CD4-positive, alpha-beta T cell treated with Interferon alpha-2 for 1 hour (primary cell): ENCODE measurements at regions not wholly inside any gene's neighbourhood (a gene's known extent, or its start where the extent isn't known, plus 50 kb on each side); places are given as distances from the start of the nearest gene placed in this dataset.
"Not testable (repeated sequence)": the region's sequence is repeated elsewhere in the genome, so short reads cannot be mapped to it uniquely, and the experiment has no call there.

ENCODE experiments used
- DNase-seq, 2 donors: peaks; one replicate each; pipeline ENCODE4 v3.0.0-alpha.2; 2020 to 2022

GRCh38 chr4:175290401-175290800 lies 372.2 kb downstream of the ADAM29 start:
- DNase-seq, result no peak

DNA sequence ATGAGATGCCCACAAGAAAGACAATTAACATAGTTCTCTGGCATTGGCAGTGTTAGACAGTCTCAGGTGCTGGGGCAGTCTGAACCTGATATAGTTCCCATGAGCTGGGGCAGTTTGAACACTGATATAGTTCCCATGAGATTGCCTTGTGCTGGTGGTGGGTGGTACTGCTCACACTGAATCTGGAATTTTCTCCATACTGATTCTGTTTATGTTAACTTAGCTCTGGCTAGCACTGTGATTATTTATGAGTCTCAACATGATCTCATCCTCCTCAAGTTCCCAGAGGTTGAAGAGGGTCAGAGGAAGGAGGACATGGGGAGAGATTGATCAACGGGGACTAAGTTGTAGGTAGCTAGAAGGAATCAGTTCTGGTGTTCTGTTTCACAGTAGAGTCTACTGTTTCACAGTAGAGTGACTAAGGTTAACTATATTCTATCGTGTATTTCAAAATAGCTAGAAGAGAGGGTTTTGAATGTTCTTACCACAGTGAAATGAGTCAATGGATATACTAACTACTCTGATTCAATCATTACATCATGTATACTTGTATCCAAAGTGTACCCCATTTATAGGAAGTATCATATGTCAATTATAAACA lies 379.9 kb downstream of the ADAM29 start:
- no peak for DNase-seq

GRCh38 chr4:175306436-175306835 lies 388.3 kb downstream of the ADAM29 start:
- DNase-seq, result no peak

DNA sequence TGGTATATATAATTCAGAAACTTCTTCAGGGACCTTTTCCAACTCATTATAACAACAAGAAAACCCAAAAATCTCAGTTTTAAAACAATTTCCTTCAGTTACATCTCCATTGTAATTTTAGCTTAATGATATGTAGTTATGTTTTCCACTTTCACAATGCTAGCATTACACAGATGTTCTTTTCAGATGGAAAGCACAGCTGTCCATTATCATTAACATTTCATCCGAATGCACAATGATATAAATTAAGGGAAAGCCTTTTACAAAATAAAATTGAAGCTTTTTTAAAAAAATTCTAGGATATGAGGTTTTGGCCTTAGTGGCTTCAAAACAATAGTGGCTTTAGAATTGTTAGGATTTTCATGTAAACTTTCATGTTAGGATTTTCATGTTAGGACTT lies 389.2 kb downstream of the ADAM29 start:
- no peak for DNase-seq

- no peak for DNase-seq
Observed at GRCh38 chr4:175308236-175308635, 390.1 kb downstream of the ADAM29 start.

DNA sequence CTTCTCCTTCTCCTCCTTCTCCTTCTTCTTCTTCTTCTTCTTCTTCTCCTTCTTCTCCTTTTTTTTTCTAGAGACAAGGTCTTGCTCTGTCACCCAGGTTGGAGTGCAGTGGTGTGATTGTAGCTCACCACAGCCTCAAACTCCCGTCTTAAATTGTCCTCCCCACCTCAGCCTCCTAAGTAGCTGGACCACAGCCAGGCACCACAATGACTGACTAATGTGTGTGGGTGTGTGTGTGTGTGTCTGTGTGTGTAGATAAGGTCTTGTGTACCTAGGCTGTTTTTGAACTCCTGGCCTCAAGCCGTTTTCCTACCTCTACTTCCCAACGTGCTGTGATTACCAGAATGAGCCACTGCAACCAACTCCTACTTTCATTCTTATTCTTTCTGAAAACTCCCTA lies 390.9 kb downstream of the ADAM29 start:
- DNase-seq, result no peak

- DNase-seq, result no peak
Observed at GRCh38 chr4:175325230-175325629, 407.1 kb downstream of the ADAM29 start.

DNA sequence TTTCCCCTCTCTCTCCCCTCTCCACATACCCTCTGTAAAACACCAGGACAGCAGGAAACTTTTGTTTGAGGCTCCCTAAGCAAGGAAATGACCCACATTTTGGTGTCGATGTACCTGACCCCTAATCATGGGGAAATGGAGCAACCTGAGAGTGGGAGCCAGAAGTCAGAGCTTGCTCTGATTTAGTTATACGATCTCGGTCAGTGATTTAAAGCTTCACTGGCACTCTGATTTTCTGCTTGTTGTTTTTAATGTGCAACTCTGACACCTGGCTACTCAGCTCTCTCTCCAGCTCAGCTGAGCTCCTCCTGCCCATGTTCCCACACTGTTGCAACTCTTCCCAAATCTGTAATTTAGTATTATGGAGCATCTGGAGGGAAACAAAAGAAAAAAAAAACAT lies 408.6 kb downstream of the ADAM29 start:
- no peak for DNase-seq

DNA sequence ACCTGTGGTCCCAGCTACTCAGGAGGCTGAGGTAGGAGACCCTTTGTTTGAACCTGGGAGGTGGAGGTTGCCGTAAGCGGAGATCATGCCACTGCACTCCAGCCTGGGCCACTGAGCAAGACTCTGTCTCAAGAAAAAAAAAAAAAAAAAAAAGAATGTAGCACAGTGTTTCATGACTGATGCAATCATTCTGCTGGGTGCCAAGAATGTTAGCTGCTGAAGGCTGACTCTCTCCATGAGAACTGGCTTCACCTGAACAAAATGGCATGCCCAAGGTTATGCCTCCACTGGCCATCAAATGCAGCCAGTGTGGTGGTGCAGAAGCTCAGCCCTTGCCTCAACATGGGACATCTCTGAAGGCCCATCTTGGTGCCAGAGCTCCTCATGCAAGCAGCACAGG lies 412.1 kb downstream of the ADAM29 start:
- DNase-seq, result no peak

GRCh38 chr4:175330652-175331051 lies 412.5 kb downstream of the ADAM29 start:
- DNase-seq, result no peak

DNA sequence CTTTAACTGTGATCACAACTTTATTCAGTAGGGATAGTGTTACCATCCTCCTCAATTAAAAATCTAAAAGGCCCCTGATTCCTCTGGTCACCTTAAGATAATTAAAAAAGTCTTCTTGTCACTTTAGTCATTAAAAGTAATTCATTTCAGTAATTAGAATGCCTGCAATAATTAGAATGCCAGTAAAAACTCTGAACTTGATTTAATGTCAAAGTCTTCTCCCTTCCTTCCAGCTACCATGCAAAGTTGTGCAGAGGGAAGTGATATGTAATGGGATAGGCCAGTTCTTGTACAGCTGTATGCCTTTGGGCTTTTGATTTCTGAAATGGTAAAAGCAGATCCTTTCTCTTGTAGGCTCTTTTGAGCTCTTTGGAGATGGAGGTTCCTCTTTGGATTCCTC lies 417.2 kb downstream of the ADAM29 start:
- no peak for DNase-seq

DNA sequence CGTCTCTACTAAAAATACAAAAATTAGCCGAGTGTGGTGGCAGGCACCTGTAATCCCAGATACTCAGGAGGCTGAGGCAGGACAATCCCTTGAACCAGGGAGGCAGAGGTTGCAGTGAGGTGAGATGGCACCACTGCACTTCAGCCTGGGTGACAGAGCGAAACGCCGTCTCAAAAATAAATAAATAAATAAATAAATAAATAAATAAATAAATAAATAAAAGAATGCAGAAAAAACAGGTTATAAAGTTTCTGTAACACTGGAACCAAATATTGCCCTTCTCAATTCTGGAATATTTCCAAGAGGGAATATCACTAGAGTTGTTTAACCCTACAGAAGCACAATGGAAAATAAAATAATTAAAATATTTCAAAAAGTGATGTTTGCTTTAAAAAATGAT lies 418.4 kb downstream of the ADAM29 start:
- not testable (repeated sequence) for DNase-seq

GRCh38 chr4:175339100-175339707 lies 421.0 kb downstream of the ADAM29 start:
- DNase-seq, result no peak

GRCh38 chr4:175341203-175341755 lies 423.1 kb downstream of the ADAM29 start:
- DNase-seq, result no peak

GRCh38 chr4:175346376-175346775 lies 428.2 kb downstream of the ADAM29 start:
- no peak for DNase-seq

DNA sequence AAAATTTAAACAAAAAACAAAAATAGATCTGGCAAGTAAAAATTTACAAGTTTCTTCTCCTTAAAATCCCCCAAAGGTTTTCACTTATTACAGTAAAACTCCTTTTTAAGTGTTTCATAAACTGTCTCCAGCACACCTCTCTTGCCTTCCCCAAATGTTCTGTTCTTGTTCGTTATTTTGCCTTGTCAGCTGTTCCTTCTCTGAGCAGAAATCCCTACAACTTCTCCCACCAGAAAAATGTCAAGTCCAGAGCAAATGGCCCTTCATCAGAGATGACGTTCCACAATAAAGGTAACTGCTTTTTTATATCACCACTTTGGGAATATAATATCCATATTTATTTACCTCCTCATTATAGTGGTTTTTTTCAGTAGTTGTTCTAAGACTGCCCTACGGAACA lies 432.1 kb downstream of the ADAM29 start:
- no peak for DNase-seq

DNA sequence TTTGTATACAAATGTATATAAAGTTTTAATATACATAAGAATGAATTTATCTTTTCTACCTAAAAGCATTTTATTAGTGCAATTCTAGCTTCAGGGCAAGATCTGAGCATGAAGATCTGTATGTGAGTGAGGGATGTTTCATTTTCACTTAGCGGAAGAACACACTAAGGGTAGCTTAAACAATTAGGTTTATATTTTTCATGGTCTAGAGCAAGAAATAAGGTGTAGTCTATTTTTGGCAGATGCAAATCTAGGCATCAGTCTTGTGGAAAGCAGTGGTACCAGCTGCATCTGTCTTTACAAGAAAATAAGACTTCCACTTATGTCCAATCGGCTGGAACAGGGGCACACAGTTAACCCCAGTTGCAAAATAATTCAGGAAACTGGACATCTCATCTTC lies 433.3 kb downstream of the ADAM29 start:
- no peak for DNase-seq

DNA sequence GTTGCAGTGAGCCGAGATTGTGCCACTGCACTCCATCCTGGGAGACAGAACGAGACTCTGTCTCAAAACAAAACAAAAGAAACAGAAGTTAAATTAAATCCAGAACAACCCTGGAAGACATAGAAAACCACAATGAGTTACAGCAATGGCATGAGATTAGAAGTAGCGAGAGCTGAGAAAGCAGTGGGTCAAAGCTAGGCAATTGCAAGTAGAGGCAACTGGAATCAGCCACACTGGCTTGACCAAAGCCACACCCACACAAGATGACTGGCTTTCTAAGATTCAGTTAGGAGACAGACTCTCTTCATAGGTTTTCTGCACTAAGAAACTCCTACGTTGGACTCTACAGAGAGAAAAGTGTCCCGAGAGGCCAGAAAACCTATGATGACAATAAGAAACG lies 443.0 kb downstream of the GPM6A start:
- no peak for DNase-seq

GRCh38 chr4:175371091-175371490 lies 441.0 kb downstream of the GPM6A start:
- no peak for DNase-seq

DNA sequence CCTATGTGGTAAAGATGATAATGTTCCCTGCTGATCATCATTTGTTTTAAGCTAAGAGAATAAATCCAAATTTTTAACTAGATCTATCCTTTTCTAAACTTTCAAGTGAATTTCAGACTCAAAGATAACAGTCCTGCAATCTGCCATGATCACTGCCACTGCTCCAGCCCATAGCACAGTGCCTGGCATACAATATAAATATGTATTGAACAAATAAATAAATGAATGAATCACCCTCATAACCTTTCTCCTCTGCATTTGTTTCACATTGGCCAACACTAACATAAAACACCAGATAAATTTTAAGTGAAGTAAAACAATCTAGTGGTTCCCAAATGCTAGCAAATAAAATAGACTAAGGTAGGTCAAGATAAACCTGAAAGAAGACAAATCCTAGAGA lies 439.0 kb downstream of the GPM6A start:
- DNase-seq, result no peak

GRCh38 chr4:175374459-175374858 lies 437.6 kb downstream of the GPM6A start:
- DNase-seq, result no peak

DNA sequence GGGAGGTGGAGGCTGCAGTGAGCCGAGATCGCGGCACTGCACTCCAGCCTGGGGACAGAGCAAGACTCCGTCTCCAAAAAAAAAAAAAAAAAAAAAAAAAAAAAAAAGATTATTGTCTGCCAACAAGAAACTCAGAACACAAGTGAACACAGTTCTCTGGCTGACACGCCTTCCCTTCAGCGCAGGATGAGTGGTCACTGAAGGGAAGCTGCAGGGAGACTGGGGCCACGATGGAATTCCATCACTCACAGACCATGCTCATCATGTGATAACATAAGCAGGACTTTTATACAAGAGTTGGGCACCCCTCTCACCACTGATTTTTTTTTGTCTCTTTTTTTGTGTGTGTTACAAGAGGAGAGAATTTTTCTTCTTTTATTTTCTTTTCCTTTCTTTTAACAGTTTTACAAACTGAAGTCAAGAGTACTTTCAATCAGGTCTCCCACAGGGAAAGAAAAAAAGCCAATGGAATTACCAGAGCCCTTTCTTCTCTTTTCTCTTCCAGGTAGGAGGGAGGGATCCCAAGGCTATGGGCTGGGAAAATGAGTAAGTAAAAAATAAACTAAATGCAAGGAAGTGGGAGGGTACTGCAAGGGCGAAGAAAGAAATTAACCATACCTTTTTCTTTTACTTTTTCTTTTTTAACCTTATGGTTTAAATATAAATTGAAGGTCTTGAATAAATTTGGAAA lies 435.6 kb downstream of the GPM6A start:
- no peak for DNase-seq

- no peak for DNase-seq
Observed at GRCh38 chr4:175377203-175377602, 434.9 kb downstream of the GPM6A start.

GRCh38 chr4:175378372-175378771 lies 433.7 kb downstream of the GPM6A start:
- no peak for DNase-seq
